ENCODE measurements at regions not wholly inside any gene's neighbourhood (a gene's known extent, or its start where the extent isn't known, plus 50 kb on each side); places are given as distances from the start of the nearest gene placed in this dataset.

GRCh38 chr12:13504074-13504473, 307.5 kb downstream of the EMP1 start:
- Histone ChIP-seq H3K4me2 (no peak overlapping the region), H3K4me1 (ENCODE audit: control insufficient read depth in 1 of 2, insufficient read depth in 2 of 2, low read depth in 1 of 2, low read length in 1 of 2) (no peaks in the 10 kb centered on the region), H3K9me2 (no peaks in the 10 kb centered on the region), H4K20me1 (ENCODE audit: insufficient read depth) (no peaks in the 10 kb centered on the region), H3K27ac (ENCODE audit: low read depth in 2 of 2, low read length in 1 of 2) (no peak overlapping the region), H3K79me2 (ENCODE audit: insufficient read depth) (no peaks in the 10 kb centered on the region), H3K4me3 (ENCODE audit: low read depth in 2 of 2, low read length in 1 of 2) (no peak overlapping the region), H2AFZ (ENCODE audit: low read depth) (no peak overlapping the region), H3K9me3 (no peaks in the 10 kb centered on the region), H3K36me3 (replicated peaks in 1 of 2; ENCODE audit: control insufficient read depth in 1 of 2, insufficient read depth in 2 of 2, low read length in 1 of 2) (no peaks in the 10 kb centered on the region), H3K27me3 (ENCODE audit: insufficient read depth) (no peaks in the 10 kb centered on the region; the same call in 1 of the 2 replicates), H3F3A (replicated peaks; ENCODE audit: insufficient read depth) (no peaks in the 10 kb centered on the region), H3K9ac (no peak overlapping the region)
- CTCF ChIA-PET = interaction anchor here (1.2 to 2.2 kb wide), 2 partner anchors 30 to 663 kb away, joined by 3 to 11 read pairs; no protein-coding TSS in a partner anchor
- POLR2A ChIA-PET = no interaction called here
- no peak for DNase-seq
- TF ChIP-seq EP300 (IDR thresholded peaks at IDR 0.05; ENCODE audit: borderline replicate concordance in 1 of 2, low read depth in 1 of 2, low read length in 1 of 2) (no peak), FOXJ3 (CRISPR knock-in tag; IDR thresholded peaks at IDR 0.05) (no peak), RFX5 (IDR thresholded peaks at IDR 0.05; ENCODE audit: low read length) (no peak), GATA2 (CRISPR knock-in tag; IDR thresholded peaks at IDR 0.05) (no peak), MEF2A (IDR thresholded peaks at IDR 0.05; ENCODE audit: borderline replicate concordance, low read depth) (no peak), ELF1 (IDR thresholded peaks at IDR 0.05) (no peak), RCOR1 (IDR thresholded peaks at IDR 0.05; ENCODE audit: low read length) (no peak), POLR2AphosphoS5 (IDR thresholded peaks at IDR 0.05; ENCODE audit: low read depth, low read length) (no peak), FOXM1 (IDR thresholded peaks at IDR 0.05; ENCODE audit: low read depth) (no peak), FOSL2 (IDR thresholded peaks at IDR 0.05; ENCODE audit: borderline replicate concordance, low read depth) (no peak), JUND (IDR thresholded peaks at IDR 0.05) (no peak), TCF12 (IDR thresholded peaks at IDR 0.05) (no peak), TEAD4 (IDR thresholded peaks at IDR 0.05; ENCODE audit: borderline replicate concordance, insufficient read depth) (no peak), REST (IDR thresholded peaks at IDR 0.05; ENCODE audit: low read depth, low read length) (no peak)
- TF ChIP-seq, protein P1, sequence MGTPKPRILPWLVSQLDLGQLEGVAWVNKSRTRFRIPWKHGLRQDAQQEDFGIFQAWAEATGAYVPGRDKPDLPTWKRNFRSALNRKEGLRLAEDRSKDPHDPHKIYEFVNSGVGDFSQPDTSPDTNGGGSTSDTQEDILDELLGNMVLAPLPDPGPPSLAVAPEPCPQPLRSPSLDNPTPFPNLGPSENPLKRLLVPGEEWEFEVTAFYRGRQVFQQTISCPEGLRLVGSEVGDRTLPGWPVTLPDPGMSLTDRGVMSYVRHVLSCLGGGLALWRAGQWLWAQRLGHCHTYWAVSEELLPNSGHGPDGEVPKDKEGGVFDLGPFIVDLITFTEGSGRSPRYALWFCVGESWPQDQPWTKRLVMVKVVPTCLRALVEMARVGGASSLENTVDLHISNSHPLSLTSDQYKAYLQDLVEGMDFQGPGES (IDR thresholded peaks at IDR 0.05; ENCODE audit: low read depth, low read length) = no peak
- TF ChIP-seq, protein P2, sequence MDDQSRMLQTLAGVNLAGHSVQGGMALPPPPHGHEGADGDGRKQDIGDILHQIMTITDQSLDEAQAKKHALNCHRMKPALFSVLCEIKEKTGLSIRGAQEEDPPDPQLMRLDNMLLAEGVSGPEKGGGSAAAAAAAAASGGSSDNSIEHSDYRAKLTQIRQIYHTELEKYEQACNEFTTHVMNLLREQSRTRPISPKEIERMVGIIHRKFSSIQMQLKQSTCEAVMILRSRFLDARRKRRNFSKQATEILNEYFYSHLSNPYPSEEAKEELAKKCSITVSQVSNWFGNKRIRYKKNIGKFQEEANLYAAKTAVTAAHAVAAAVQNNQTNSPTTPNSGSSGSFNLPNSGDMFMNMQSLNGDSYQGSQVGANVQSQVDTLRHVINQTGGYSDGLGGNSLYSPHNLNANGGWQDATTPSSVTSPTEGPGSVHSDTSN (IDR thresholded peaks at IDR 0.05) = no peak
- TF ChIP-seq, protein P3, sequence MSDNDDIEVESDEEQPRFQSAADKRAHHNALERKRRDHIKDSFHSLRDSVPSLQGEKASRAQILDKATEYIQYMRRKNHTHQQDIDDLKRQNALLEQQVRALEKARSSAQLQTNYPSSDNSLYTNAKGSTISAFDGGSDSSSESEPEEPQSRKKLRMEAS (IDR thresholded peaks at IDR 0.05; ENCODE audit: low read depth) = no peak

All from SK-N-SH (cell line).